Sigmoid colon (tissue), 6 donors: ENCODE measurements at regions not wholly inside any gene's neighbourhood (a gene's known extent, or its start where the extent isn't known, plus 50 kb on each side); places are given as distances from the start of the nearest gene placed in this dataset.
"Not testable (repeated sequence)": the region's sequence is repeated elsewhere in the genome, so short reads cannot be mapped to it uniquely, and the experiment has no call there.

Experiments
- DNase-seq: peaks from one replicate; pipeline ENCODE4 v3.0.0-alpha.2; 2019
- H3K27ac ChIP-seq, 4 donors: fragments of 200-600 bp; sonication (generic); one replicate each; pipeline ENCODE4 v1.5.1; 2016 to 2019; ENCODE audit warnings: mild to moderate bottlenecking in 1 of 4
- H3K27me3 ChIP-seq, 3 donors: fragments of 200-600 bp; sonication (generic); one replicate each; pipeline ENCODE4 v1.5.1; 2019; ENCODE audit warnings: mild to moderate bottlenecking in 1 of 3
- H3K36me3 ChIP-seq, 4 donors: fragments of 200-600 bp; sonication (generic); one replicate each; pipeline ENCODE4 v1.5.1; 2016 to 2019
- H3K4me1 ChIP-seq, 4 donors: fragments of 200-600 bp; sonication (generic); one replicate each; pipeline ENCODE4 v1.5.1; 2017 to 2019
- H3K4me3 ChIP-seq, 4 donors: fragments of 200-600 bp; sonication (generic); one replicate each; pipeline ENCODE4 v1.5.1; 2017 to 2019; ENCODE audit warnings: mild to moderate bottlenecking in 2 of 4, moderate library complexity in 1 of 4
- H3K9me3 ChIP-seq, 4 donors: fragments of 200-600 bp in 3 of 4; sonication (generic) in 3 of 4; one replicate each; pipeline versions ENCODE4 v1.5.1 to v1.6.1; 2013 to 2019
- EP300 ChIP-seq, 4 donors: sonication (generic); formaldehyde crosslinking; IDR thresholded peaks; one replicate each; pipeline ENCODE4 v1.6.1; 2017; ENCODE audit warnings: antibody characterized with exemption in 4 of 4
- POLR2A ChIP-seq, 2 donors: fragments of 450-650 bp; IDR thresholded peaks; one replicate each; pipeline ENCODE4 v1.6.1; 2016; ENCODE audit warnings: antibody characterized with exemption in 2 of 2, mild to moderate bottlenecking in 2 of 2, moderate library complexity in 2 of 2
- POLR2AphosphoS5 ChIP-seq, 4 donors: sonication (generic); formaldehyde crosslinking; IDR thresholded peaks; one replicate each; pipeline ENCODE4 v1.6.1; 2017; ENCODE audit warnings: antibody characterized with exemption in 4 of 4
- WGBS, 2 donors: extraction: QIAGEN DNeasy Blood & Tissue Kit; methylation state at CpG; one replicate each; pipeline ENCODE4 v1.1.7; 2013; 5-methylcytosine and 5-hydroxymethylcytosine counted together
- intact Hi-C: fragments of 100-400 bp; cut with DNase I; formaldehyde crosslinking; loops from one replicate; pipeline ENCODE4 v1.15.1; 2023
- TF ChIP-seq, protein P1 (sequence below), 4 experiments: fragments of 450-650 bp in 3 of 4; fragments of 200-600 bp in 1 of 4; IDR thresholded peaks; one replicate each; pipeline ENCODE4 v1.5.1; 2016 to 2019; ENCODE audit warnings: antibody characterized with exemption in 4 of 4, mild to moderate bottlenecking in 3 of 4, moderate library complexity in 2 of 4
- donor health status: healthy with polysubstance abuse.
- donor health status: healthy.

DNA sequence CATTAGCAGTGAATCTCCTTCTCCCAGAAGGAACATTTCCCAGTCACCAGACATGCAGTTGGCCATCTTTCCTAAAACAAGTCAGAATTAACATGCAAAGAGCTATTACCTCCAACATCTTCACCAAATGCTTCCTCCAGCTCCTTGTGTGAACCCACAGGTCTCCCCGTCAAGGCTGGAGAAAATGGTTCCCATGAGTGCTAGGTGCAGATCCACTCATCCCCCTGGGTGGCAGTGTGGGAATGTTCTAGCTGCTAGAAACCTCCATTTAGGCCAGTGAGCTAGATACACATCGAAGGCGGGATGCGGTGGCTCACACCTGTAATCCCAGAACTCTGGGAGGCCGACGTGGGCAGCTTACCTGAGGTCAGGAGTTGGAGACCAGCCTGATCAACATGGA, 603.9 kb upstream of the SLC35B3 start:
- H3K9me3 ChIP-seq, result peaks cover 0 to 4% (median 2%) of the 10 kb centered on the region in 4 donors
- no peak for TF ChIP-seq EP300 (IDR thresholded peaks at IDR 0.05)
- no peak overlapping the region for H3K4me3 ChIP-seq
- no peaks in the 10 kb centered on the region for H3K4me1 ChIP-seq
- H3K27ac ChIP-seq, result no peak overlapping the region
- no peak for DNase-seq
- WGBS, 2 donors, result 91 to 93% methylated on average over 6 of the region's 6 CpGs
- H3K27me3 ChIP-seq, result no peaks in the 10 kb centered on the region
- no peaks in the 10 kb centered on the region for H3K36me3 ChIP-seq
- intact Hi-C loops, result no loop called here

DNA sequence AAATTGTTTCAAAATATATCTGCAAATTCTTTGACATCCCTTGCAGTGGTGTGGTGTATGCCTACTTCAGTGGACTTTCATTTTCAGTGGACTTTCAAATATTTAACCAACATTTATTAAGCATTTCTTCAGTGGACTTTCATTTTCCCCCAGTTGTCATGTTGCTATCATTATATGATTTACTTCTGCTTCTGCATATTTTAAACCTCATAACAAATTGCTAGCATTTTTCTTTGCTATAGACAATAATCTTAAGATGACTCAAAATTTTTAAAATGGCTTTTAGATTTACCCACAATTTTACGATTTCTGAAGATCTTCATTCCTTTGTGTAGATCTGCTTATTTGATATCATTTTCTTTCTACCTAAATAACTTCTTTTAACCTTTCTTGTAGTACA, 592.7 kb upstream of the SLC35B3 start:
- Histone ChIP-seq H3K4me1 (no peaks in the 10 kb centered on the region), H3K4me3 (no peak overlapping the region), H3K27me3 (no peaks in the 10 kb centered on the region), H3K36me3 (no peaks in the 10 kb centered on the region), H3K9me3 (no peaks in the 10 kb centered on the region), H3K27ac (no peak overlapping the region)
- intact Hi-C loops, result no loop called here
- no peak for TF ChIP-seq POLR2AphosphoS5 (IDR thresholded peaks at IDR 0.05)
- TF ChIP-seq, protein P1, sequence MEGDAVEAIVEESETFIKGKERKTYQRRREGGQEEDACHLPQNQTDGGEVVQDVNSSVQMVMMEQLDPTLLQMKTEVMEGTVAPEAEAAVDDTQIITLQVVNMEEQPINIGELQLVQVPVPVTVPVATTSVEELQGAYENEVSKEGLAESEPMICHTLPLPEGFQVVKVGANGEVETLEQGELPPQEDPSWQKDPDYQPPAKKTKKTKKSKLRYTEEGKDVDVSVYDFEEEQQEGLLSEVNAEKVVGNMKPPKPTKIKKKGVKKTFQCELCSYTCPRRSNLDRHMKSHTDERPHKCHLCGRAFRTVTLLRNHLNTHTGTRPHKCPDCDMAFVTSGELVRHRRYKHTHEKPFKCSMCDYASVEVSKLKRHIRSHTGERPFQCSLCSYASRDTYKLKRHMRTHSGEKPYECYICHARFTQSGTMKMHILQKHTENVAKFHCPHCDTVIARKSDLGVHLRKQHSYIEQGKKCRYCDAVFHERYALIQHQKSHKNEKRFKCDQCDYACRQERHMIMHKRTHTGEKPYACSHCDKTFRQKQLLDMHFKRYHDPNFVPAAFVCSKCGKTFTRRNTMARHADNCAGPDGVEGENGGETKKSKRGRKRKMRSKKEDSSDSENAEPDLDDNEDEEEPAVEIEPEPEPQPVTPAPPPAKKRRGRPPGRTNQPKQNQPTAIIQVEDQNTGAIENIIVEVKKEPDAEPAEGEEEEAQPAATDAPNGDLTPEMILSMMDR (IDR thresholded peaks at IDR 0.05), result no peak
- WGBS, 2 donors, result 80 to 83% methylated on average over 1 of the region's 1 CpG
- DNase-seq, result no peak

DNA sequence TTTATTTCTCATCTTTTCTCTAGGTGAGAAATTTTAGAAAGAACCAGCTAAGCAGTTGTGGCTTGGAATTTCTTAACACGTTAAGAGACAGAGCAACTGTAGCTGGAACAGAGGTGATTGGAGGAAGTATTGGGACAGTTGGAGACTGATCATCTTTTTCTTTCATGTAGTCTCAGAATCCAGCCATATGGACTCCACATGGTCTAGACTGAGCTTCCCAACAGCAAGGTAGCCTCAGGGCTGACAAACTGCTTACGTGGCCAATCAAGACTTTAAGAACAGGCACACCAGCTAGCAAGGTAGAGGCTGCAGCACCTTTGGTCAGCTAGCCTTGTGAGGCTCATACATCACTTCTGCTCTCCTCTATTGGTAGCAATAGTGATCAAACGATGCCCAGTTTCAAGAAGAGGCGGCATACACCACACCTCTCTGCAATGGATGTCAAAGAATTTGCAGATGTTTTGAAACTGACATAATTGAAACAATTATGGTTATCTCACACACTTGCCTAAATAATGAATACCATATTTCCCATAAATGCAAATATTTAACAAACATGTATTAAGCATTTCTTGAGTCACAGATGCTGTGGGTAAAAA, 590.5 kb upstream of the SLC35B3 start:
- intact Hi-C loops, result no loop called here
- Histone ChIP-seq H3K4me3 (no peak overlapping the region), H3K9me3 (no peaks in the 10 kb centered on the region), H3K27me3 (no peaks in the 10 kb centered on the region), H3K27ac (no peak overlapping the region), H3K36me3 (no peaks in the 10 kb centered on the region), H3K4me1 (no peaks in the 10 kb centered on the region)
- DNase-seq, result no peak
- whole genome bisulfite sequencing, 2 donors, result 83 to 86% methylated on average over 4 of the region's 4 CpGs
- TF ChIP-seq, protein P1 (IDR thresholded peaks at IDR 0.05), result no peak
- TF ChIP-seq EP300 (IDR thresholded peaks at IDR 0.05) (no peak), POLR2AphosphoS5 (IDR thresholded peaks at IDR 0.05) (no peak), POLR2A (IDR thresholded peaks at IDR 0.05) (no peak)

DNA sequence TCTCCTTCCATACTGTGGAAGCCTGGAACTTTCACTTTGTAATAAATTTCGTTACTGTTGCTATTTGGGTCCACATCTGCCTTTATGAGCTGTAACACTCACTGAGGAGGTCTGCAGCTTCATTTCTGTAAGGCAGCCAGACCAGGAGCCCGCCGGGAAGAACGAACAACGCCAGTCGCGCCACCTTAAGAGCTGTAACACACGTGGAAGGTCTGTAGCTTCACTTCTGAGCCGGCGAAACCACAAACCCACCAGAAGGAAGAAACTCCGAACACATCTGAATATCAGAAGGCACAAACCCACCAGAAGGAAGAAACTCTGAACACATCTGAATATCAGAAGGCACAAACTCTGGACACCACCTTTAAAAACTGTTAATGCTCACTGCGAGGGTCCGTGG, 589.9 kb upstream of the SLC35B3 start:
- intact Hi-C loops, result no loop called here
- H3K27ac ChIP-seq, result no peak overlapping the region
- H3K4me3 ChIP-seq, result no peak overlapping the region
- 68 to 87% methylated on average over 13 of the region's 13 CpGs for WGBS, 2 donors
- no peaks in the 10 kb centered on the region for H3K27me3 ChIP-seq
- H3K4me1 ChIP-seq, result no peaks in the 10 kb centered on the region
- no peak for DNase-seq
- H3K36me3 ChIP-seq, result no peaks in the 10 kb centered on the region
- TF ChIP-seq EP300 (IDR thresholded peaks at IDR 0.05) (no peak), POLR2AphosphoS5 (IDR thresholded peaks at IDR 0.05) (no peak), POLR2A (IDR thresholded peaks at IDR 0.05) (no peak)
- TF ChIP-seq, protein P1 (IDR thresholded peaks at IDR 0.05), result no peak
- no peaks in the 10 kb centered on the region for H3K9me3 ChIP-seq

DNA sequence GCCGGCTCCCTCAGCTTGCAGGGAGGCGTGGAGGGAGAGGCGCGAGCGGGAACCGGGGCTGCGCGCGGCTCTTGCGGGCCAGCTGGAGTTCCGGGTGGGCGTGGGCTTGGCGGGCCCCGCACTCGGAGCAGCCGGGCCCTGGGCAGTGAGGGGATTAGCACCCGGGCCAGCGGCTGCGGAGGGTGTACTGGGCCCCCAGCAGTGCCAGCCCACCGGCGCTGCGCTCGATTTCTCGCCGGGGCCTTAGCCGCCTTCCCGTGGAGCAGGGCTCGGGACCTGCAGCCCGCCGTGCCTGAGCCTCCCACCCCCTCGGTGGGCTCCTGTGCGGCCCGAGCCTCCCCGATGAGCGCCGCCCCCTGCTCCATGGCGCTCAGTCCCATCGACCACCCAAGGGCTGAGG, 588.9 kb upstream of the SLC35B3 start:
- H3K9me3 ChIP-seq, H3K4me1 ChIP-seq, H3K27ac ChIP-seq, H3K36me3 ChIP-seq, H3K4me3 ChIP-seq, H3K27me3 ChIP-seq, intact Hi-C loops, DNase-seq: not testable (repeated sequence)
- 95% methylated on average over 38 of the region's 38 CpGs for WGBS, 2 donors

DNA sequence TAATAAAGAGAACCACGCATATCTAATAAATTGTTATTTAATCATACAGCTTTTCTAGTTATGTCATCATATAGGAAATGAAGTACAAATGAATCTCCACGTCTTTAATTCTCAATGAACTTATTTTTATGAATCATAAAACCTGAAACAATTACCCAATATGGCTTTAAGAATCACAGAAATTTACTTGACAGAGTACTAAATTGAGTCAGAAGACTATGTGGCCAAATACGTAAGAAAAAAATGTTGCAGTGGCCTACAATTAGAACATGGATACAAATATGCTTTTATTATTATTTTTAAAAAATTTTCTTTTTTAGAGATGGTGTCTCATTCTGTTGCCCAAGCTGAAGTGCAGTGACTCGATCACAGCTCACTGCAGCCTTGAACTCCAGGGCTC, 584.7 kb upstream of the SLC35B3 start:
- no peaks in the 10 kb centered on the region for H3K4me1 ChIP-seq
- H3K4me3 ChIP-seq, result no peak overlapping the region
- intact Hi-C loops, result no loop called here
- WGBS, 2 donors, result 76 to 83% methylated on average over 4 of the region's 4 CpGs
- no peaks in the 10 kb centered on the region for H3K36me3 ChIP-seq
- H3K9me3 ChIP-seq, result no peaks in the 10 kb centered on the region
- no peak for DNase-seq
- no peaks in the 10 kb centered on the region for H3K27me3 ChIP-seq
- H3K27ac ChIP-seq, result no peak overlapping the region
- no peak for TF ChIP-seq EP300 (IDR thresholded peaks at IDR 0.05)
- TF ChIP-seq POLR2A (IDR thresholded peaks at IDR 0.05), result no peak
- TF ChIP-seq, protein P1 (IDR thresholded peaks at IDR 0.05), result no peak
- no peak for TF ChIP-seq POLR2AphosphoS5 (IDR thresholded peaks at IDR 0.05)
